ENCODE measurements at regions not wholly inside any gene's neighbourhood (a gene's known extent, or its start where the extent isn't known, plus 50 kb on each side); places are given as distances from the start of the nearest gene placed in this dataset.

DNA sequence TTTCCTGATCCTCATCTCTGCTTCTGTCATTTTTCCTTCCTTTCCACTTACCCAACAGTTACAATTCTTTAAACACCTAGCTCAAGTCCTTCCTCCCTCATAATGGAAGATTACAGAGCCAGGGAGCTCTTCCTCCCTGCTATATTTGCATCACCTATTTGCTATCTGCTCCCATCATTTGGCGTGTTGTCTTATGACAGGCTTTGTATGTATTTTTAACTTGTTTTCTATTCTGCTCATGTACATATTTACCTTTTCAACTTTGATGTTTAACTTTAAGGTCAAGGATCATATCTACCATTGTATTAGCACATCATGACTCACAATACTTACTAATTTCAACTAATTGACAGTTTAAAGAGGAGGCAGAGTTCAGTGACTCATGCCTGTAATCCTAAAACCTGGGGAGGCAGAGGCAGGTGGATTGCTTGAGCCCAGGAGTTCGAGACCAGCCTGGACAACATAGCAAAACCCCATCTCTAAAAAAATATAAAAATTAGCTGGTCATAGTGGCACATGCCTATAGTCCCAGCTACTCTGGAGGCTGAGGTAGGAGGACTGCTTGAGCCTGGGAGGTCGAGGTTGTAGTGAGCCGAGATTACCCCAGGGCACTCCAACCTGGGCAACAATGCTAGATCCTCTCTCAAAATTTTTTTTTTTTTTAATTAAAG is 92.5 kb upstream of the FOXN2 start:
- TF ChIP-seq RFX5 (IDR thresholded peaks at IDR 0.05; ENCODE audit: low read depth, low read length) (no peak), SMARCC2 (IDR thresholded peaks at IDR 0.05; ENCODE audit: low read depth) (no peak), C11orf30 (IDR thresholded peaks at IDR 0.05; ENCODE audit: low read depth) (no peak), MTF1 (CRISPR knock-in tag; IDR thresholded peaks at IDR 0.05; ENCODE audit: borderline replicate concordance) (no peak), ZNF274 (IDR thresholded peaks at IDR 0.05; ENCODE audit: borderline replicate concordance, low read depth, low read length) (no peak), RB1 (IDR thresholded peaks at IDR 0.05; ENCODE audit: low read depth) (no peak), POLR2AphosphoS2 (IDR thresholded peaks at IDR 0.05; ENCODE audit: low read length) (no peak), ZNF23 (CRISPR knock-in tag; IDR thresholded peaks at IDR 0.05) (no peak), ZKSCAN1 (IDR thresholded peaks at IDR 0.05; ENCODE audit: low read depth, low read length) (no peak)
- TF ChIP-seq, protein P1, sequence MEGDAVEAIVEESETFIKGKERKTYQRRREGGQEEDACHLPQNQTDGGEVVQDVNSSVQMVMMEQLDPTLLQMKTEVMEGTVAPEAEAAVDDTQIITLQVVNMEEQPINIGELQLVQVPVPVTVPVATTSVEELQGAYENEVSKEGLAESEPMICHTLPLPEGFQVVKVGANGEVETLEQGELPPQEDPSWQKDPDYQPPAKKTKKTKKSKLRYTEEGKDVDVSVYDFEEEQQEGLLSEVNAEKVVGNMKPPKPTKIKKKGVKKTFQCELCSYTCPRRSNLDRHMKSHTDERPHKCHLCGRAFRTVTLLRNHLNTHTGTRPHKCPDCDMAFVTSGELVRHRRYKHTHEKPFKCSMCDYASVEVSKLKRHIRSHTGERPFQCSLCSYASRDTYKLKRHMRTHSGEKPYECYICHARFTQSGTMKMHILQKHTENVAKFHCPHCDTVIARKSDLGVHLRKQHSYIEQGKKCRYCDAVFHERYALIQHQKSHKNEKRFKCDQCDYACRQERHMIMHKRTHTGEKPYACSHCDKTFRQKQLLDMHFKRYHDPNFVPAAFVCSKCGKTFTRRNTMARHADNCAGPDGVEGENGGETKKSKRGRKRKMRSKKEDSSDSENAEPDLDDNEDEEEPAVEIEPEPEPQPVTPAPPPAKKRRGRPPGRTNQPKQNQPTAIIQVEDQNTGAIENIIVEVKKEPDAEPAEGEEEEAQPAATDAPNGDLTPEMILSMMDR (IDR thresholded peaks at IDR 0.05 in 2 of 3, conservative IDR thresholded peaks at IDR 0.05 in 1 of 3; ENCODE audit: insufficient read depth in 2 of 3, low read depth in 1 of 3, low read length in 3 of 3): no peak
- TF ChIP-seq, protein P2, sequence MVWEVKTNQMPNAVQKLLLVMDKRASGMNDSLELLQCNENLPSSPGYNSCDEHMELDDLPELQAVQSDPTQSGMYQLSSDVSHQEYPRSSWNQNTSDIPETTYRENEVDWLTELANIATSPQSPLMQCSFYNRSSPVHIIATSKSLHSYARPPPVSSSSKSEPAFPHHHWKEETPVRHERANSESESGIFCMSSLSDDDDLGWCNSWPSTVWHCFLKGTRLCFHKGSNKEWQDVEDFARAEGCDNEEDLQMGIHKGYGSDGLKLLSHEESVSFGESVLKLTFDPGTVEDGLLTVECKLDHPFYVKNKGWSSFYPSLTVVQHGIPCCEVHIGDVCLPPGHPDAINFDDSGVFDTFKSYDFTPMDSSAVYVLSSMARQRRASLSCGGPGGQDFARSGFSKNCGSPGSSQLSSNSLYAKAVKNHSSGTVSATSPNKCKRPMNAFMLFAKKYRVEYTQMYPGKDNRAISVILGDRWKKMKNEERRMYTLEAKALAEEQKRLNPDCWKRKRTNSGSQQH (CRISPR knock-in tag; IDR thresholded peaks at IDR 0.05): no peak
- TF ChIP-seq, protein P3, sequence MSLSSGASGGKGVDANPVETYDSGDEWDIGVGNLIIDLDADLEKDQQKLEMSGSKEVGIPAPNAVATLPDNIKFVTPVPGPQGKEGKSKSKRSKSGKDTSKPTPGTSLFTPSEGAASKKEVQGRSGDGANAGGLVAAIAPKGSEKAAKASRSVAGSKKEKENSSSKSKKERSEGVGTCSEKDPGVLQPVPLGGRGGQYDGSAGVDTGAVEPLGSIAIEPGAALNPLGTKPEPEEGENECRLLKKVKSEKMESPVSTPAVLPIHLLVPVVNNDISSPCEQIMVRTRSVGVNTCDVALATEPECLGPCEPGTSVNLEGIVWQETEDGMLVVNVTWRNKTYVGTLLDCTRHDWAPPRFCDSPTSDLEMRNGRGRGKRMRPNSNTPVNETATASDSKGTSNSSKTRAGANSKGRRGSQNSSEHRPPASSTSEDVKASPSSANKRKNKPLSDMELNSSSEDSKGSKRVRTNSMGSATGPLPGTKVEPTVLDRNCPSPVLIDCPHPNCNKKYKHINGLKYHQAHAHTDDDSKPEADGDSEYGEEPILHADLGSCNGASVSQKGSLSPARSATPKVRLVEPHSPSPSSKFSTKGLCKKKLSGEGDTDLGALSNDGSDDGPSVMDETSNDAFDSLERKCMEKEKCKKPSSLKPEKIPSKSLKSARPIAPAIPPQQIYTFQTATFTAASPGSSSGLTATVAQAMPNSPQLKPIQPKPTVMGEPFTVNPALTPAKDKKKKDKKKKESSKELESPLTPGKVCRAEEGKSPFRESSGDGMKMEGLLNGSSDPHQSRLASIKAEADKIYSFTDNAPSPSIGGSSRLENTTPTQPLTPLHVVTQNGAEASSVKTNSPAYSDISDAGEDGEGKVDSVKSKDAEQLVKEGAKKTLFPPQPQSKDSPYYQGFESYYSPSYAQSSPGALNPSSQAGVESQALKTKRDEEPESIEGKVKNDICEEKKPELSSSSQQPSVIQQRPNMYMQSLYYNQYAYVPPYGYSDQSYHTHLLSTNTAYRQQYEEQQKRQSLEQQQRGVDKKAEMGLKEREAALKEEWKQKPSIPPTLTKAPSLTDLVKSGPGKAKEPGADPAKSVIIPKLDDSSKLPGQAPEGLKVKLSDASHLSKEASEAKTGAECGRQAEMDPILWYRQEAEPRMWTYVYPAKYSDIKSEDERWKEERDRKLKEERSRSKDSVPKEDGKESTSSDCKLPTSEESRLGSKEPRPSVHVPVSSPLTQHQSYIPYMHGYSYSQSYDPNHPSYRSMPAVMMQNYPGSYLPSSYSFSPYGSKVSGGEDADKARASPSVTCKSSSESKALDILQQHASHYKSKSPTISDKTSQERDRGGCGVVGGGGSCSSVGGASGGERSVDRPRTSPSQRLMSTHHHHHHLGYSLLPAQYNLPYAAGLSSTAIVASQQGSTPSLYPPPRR (CRISPR knock-in tag; IDR thresholded peaks at IDR 0.05; ENCODE audit: borderline replicate concordance): no peak

Data from K562 (cell line).